ENCODE measurements at regions not wholly inside any gene's neighbourhood (a gene's known extent, or its start where the extent isn't known, plus 50 kb on each side); places are given as distances from the start of the nearest gene placed in this dataset.

DNA sequence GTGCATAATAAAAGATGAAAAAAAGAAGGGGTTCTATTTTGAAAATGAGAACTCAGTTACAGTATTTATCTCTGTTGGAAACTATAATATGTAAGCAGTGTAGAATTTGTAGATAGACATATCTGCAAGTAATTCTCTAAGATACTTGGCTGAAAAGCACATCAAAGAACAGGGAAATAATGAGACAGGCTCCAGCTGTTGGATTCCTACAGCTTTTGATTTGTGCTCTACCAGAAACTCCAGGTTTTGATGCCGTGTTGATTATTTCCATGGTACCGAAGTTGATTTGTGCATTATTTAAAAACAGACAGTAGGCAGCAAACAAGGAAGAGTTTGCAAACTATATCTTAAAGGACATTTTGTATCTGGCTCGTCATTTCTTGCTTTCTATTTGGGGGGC lies 2098.7 kb upstream of the WWC1 start (continued):
- TF ChIP-seq, protein P1, sequence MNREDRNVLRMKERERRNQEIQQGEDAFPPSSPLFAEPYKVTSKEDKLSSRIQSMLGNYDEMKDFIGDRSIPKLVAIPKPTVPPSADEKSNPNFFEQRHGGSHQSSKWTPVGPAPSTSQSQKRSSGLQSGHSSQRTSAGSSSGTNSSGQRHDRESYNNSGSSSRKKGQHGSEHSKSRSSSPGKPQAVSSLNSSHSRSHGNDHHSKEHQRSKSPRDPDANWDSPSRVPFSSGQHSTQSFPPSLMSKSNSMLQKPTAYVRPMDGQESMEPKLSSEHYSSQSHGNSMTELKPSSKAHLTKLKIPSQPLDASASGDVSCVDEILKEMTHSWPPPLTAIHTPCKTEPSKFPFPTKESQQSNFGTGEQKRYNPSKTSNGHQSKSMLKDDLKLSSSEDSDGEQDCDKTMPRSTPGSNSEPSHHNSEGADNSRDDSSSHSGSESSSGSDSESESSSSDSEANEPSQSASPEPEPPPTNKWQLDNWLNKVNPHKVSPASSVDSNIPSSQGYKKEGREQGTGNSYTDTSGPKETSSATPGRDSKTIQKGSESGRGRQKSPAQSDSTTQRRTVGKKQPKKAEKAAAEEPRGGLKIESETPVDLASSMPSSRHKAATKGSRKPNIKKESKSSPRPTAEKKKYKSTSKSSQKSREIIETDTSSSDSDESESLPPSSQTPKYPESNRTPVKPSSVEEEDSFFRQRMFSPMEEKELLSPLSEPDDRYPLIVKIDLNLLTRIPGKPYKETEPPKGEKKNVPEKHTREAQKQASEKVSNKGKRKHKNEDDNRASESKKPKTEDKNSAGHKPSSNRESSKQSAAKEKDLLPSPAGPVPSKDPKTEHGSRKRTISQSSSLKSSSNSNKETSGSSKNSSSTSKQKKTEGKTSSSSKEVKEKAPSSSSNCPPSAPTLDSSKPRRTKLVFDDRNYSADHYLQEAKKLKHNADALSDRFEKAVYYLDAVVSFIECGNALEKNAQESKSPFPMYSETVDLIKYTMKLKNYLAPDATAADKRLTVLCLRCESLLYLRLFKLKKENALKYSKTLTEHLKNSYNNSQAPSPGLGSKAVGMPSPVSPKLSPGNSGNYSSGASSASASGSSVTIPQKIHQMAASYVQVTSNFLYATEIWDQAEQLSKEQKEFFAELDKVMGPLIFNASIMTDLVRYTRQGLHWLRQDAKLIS (CRISPR knock-in tag; IDR thresholded peaks at IDR 0.05; ENCODE audit: borderline replicate concordance): no peak
- TF ChIP-seq, protein P2, sequence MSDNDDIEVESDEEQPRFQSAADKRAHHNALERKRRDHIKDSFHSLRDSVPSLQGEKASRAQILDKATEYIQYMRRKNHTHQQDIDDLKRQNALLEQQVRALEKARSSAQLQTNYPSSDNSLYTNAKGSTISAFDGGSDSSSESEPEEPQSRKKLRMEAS (CRISPR knock-in tag; IDR thresholded peaks at IDR 0.05): no peak
- TF ChIP-seq TEAD1 (CRISPR knock-in tag; IDR thresholded peaks at IDR 0.05): no peak
- TF ChIP-seq ATF1 (CRISPR knock-in tag; IDR thresholded peaks at IDR 0.05): no peak
- TF ChIP-seq ZNF232 (CRISPR knock-in tag; IDR thresholded peaks at IDR 0.05): no peak
- TF ChIP-seq, protein P3, sequence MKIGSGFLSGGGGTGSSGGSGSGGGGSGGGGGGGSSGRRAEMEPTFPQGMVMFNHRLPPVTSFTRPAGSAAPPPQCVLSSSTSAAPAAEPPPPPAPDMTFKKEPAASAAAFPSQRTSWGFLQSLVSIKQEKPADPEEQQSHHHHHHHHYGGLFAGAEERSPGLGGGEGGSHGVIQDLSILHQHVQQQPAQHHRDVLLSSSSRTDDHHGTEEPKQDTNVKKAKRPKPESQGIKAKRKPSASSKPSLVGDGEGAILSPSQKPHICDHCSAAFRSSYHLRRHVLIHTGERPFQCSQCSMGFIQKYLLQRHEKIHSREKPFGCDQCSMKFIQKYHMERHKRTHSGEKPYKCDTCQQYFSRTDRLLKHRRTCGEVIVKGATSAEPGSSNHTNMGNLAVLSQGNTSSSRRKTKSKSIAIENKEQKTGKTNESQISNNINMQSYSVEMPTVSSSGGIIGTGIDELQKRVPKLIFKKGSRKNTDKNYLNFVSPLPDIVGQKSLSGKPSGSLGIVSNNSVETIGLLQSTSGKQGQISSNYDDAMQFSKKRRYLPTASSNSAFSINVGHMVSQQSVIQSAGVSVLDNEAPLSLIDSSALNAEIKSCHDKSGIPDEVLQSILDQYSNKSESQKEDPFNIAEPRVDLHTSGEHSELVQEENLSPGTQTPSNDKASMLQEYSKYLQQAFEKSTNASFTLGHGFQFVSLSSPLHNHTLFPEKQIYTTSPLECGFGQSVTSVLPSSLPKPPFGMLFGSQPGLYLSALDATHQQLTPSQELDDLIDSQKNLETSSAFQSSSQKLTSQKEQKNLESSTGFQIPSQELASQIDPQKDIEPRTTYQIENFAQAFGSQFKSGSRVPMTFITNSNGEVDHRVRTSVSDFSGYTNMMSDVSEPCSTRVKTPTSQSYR (CRISPR knock-in tag; IDR thresholded peaks at IDR 0.05): no peak

DNA sequence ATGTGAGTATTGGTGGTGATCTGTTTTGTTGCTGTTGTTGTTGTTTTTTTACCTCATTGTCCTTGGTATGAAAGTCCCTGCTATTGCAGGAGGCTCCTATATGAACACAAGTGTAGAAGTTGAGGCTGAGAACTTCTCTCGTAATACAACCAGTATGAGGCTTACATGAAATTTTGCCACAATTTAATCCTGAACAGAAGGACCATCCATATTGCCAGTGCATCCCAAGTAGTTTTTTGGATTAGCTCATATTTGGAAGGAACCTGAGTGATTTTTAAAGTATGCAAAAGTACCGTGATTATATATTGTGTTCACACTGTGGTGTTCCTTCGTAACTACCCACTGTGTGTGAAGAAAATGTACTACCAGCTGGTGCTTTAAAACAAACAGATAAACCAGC lies 2095.5 kb upstream of the WWC1 start:
- H3K36me3 Mint-ChIP-seq: no peaks in the 10 kb centered on the region
- ATAC-seq (no peak), DNase-seq (ENCODE audit: low spot score) (no peak)
- ChIA-PET POLR2A (no interaction called here), CTCF (no interaction called here)
- no peaks in the 10 kb centered on the region for H3K27me3 Mint-ChIP-seq (ENCODE audit: low read depth)
- no peak overlapping the region for H3K27ac Mint-ChIP-seq
- H3K4me1 Mint-ChIP-seq: no peaks in the 10 kb centered on the region
- H3K9me3 Mint-ChIP-seq: no peaks in the 10 kb centered on the region
- H3K4me3 Mint-ChIP-seq: no peak overlapping the region
- TF ChIP-seq SOX15 (CRISPR knock-in tag; IDR thresholded peaks at IDR 0.05) (no peak), CREB1 (CRISPR knock-in tag; IDR thresholded peaks at IDR 0.05) (no peak), CBFB (CRISPR knock-in tag; IDR thresholded peaks at IDR 0.05; ENCODE audit: low read depth) (no peak), EMX1 (CRISPR knock-in tag; IDR thresholded peaks at IDR 0.05) (no peak), TEAD1 (CRISPR knock-in tag; IDR thresholded peaks at IDR 0.05) (no peak), RELA (CRISPR knock-in tag; IDR thresholded peaks at IDR 0.05; ENCODE audit: borderline replicate concordance) (no peak), ETV6 (CRISPR knock-in tag; IDR thresholded peaks at IDR 0.05) (no peak), NFYB (CRISPR knock-in tag; conservative IDR thresholded peaks at IDR 0.05; ENCODE audit: low read depth) (no peak), ZNF138 (CRISPR knock-in tag; conservative IDR thresholded peaks at IDR 0.05) (no peak), TP53 (CRISPR knock-in tag; IDR thresholded peaks at IDR 0.05) (no peak), CREM (CRISPR knock-in tag; IDR thresholded peaks at IDR 0.05) (no peak), GABPB1 (CRISPR knock-in tag; IDR thresholded peaks at IDR 0.05) (no peak), SMAD4 (CRISPR knock-in tag; IDR thresholded peaks at IDR 0.05) (no peak)
- TF ChIP-seq, protein P4, sequence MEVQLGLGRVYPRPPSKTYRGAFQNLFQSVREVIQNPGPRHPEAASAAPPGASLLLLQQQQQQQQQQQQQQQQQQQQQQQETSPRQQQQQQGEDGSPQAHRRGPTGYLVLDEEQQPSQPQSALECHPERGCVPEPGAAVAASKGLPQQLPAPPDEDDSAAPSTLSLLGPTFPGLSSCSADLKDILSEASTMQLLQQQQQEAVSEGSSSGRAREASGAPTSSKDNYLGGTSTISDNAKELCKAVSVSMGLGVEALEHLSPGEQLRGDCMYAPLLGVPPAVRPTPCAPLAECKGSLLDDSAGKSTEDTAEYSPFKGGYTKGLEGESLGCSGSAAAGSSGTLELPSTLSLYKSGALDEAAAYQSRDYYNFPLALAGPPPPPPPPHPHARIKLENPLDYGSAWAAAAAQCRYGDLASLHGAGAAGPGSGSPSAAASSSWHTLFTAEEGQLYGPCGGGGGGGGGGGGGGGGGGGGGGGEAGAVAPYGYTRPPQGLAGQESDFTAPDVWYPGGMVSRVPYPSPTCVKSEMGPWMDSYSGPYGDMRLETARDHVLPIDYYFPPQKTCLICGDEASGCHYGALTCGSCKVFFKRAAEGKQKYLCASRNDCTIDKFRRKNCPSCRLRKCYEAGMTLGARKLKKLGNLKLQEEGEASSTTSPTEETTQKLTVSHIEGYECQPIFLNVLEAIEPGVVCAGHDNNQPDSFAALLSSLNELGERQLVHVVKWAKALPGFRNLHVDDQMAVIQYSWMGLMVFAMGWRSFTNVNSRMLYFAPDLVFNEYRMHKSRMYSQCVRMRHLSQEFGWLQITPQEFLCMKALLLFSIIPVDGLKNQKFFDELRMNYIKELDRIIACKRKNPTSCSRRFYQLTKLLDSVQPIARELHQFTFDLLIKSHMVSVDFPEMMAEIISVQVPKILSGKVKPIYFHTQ (CRISPR knock-in tag; IDR thresholded peaks at IDR 0.05): no peak
- TF ChIP-seq, protein P5, sequence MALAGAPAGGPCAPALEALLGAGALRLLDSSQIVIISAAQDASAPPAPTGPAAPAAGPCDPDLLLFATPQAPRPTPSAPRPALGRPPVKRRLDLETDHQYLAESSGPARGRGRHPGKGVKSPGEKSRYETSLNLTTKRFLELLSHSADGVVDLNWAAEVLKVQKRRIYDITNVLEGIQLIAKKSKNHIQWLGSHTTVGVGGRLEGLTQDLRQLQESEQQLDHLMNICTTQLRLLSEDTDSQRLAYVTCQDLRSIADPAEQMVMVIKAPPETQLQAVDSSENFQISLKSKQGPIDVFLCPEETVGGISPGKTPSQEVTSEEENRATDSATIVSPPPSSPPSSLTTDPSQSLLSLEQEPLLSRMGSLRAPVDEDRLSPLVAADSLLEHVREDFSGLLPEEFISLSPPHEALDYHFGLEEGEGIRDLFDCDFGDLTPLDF (CRISPR knock-in tag; IDR thresholded peaks at IDR 0.05): no peak
- TF ChIP-seq, protein P6, sequence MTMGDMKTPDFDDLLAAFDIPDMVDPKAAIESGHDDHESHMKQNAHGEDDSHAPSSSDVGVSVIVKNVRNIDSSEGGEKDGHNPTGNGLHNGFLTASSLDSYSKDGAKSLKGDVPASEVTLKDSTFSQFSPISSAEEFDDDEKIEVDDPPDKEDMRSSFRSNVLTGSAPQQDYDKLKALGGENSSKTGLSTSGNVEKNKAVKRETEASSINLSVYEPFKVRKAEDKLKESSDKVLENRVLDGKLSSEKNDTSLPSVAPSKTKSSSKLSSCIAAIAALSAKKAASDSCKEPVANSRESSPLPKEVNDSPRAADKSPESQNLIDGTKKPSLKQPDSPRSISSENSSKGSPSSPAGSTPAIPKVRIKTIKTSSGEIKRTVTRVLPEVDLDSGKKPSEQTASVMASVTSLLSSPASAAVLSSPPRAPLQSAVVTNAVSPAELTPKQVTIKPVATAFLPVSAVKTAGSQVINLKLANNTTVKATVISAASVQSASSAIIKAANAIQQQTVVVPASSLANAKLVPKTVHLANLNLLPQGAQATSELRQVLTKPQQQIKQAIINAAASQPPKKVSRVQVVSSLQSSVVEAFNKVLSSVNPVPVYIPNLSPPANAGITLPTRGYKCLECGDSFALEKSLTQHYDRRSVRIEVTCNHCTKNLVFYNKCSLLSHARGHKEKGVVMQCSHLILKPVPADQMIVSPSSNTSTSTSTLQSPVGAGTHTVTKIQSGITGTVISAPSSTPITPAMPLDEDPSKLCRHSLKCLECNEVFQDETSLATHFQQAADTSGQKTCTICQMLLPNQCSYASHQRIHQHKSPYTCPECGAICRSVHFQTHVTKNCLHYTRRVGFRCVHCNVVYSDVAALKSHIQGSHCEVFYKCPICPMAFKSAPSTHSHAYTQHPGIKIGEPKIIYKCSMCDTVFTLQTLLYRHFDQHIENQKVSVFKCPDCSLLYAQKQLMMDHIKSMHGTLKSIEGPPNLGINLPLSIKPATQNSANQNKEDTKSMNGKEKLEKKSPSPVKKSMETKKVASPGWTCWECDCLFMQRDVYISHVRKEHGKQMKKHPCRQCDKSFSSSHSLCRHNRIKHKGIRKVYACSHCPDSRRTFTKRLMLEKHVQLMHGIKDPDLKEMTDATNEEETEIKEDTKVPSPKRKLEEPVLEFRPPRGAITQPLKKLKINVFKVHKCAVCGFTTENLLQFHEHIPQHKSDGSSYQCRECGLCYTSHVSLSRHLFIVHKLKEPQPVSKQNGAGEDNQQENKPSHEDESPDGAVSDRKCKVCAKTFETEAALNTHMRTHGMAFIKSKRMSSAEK (CRISPR knock-in tag; IDR thresholded peaks at IDR 0.05; ENCODE audit: borderline replicate concordance): no peak
- TF ChIP-seq, protein P7, sequence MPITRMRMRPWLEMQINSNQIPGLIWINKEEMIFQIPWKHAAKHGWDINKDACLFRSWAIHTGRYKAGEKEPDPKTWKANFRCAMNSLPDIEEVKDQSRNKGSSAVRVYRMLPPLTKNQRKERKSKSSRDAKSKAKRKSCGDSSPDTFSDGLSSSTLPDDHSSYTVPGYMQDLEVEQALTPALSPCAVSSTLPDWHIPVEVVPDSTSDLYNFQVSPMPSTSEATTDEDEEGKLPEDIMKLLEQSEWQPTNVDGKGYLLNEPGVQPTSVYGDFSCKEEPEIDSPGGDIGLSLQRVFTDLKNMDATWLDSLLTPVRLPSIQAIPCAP (CRISPR knock-in tag; IDR thresholded peaks at IDR 0.05): no peak
